HCT116 (cell line): ENCODE measurements at regions not wholly inside any gene's neighbourhood (a gene's known extent, or its start where the extent isn't known, plus 50 kb on each side); places are given as distances from the start of the nearest gene placed in this dataset.

Experiments used
- ATAC-seq: fragments of 200-7000 bp; cut with Tn5 transposase; 2 replicates; pipeline ENCODE4 v1.9.1; 2020; ENCODE audit warnings: mild to moderate bottlenecking, moderate library complexity
- BruUV-seq: library from RNA; stranded (reverse); fragments of 400-500 nt; replicated peaks from 2 replicates; lab custom pipeline; 2021; lab: Mats Ljungman, UMichigan
- CTCF ChIA-PET: fragments of 300-600 bp; sonication (Branson Sonifier 250); formaldehyde crosslinking; loops from one replicate; lab custom pipeline; 2021; ENCODE audit warnings: antibody characterized with exemption; lab: Charles Lee
- POLR2A ChIA-PET: fragments of 300-600, 350-600 bp; sonication (Branson Sonifier 250); formaldehyde crosslinking; loops from one replicate; lab custom pipeline; 2021; ENCODE audit warnings: antibody characterized with exemption; lab: Charles Lee
- RAD21 ChIA-PET, 2 experiments: fragments of 300-600 bp; sonication (Branson Sonifier 250); formaldehyde crosslinking; loops; one replicate each; lab custom pipeline; 2023; ENCODE audit warnings: low total read pairs in 2 of 2; ENCODE audit not compliant: uncharacterized antibody in 2 of 2, unreplicated experiment in 2 of 2, low non-redundant PET in 1 of 2; lab: Charles Lee
- DNase-seq: peaks from one replicate; pipeline ENCODE4 v3.0.0-alpha.2; 2010; ENCODE audit warnings: low read depth, low spot score
- H2AFZ ChIP-seq: fragments of 200-600 bp; shearing (Covaris generic), sonication (generic); 2 replicates; pipeline ENCODE4 v1.6.1; 2017; ENCODE audit warnings: low read depth, mixed run types, mixed read lengths, antibody characterized with exemption, low read length; ENCODE audit not compliant: poor library complexity, severe bottlenecking
- H3K27ac ChIP-seq: 2 replicates; pipeline ENCODE4 v1.5.1; 2012; ENCODE audit warnings: low read depth, low read length
- H3K27me3 ChIP-seq: fragments of 200-600 bp; sonication (generic); 2 replicates; pipeline ENCODE4 v1.6.1; 2016; ENCODE audit warnings: mixed run types, low read length, mixed read lengths; ENCODE audit not compliant: insufficient read depth
- H3K36me3 ChIP-seq, 2 experiments: fragments of 200-500 bp in 1 of 2; fragments of 200-600 bp in 1 of 2; sonication (Bioruptor generic) in 1 of 2; sonication (generic) in 1 of 2; 2 replicates each; pipeline versions ENCODE4 v1.5.1 to v1.6.1; 2014 to 2016; ENCODE audit warnings: low read length in 2 of 2, inconsistent platforms in 1 of 2, mixed read lengths in 1 of 2, mixed run types in 1 of 2; ENCODE audit not compliant: insufficient read depth in 2 of 2, control insufficient read depth in 1 of 2
- H3K4me1 ChIP-seq, 2 experiments: fragments of 200-600 bp in 1 of 2; sonication (generic) in 1 of 2; 2 replicates each; pipeline versions ENCODE4 v1.5.1 to v1.6.1; 2012 to 2017; ENCODE audit warnings: low read length in 2 of 2, inconsistent platforms in 1 of 2, mild to moderate bottlenecking in 1 of 2, mixed read lengths in 1 of 2, mixed run types in 1 of 2, moderate library complexity in 1 of 2; ENCODE audit not compliant: insufficient read depth in 2 of 2, control insufficient read depth in 1 of 2
- H3K4me2 ChIP-seq: fragments of 200-600 bp; sonication (generic); 2 replicates; pipeline ENCODE4 v1.6.1; 2017; ENCODE audit warnings: mixed run types, low read length, mixed read lengths
- H3K4me3 ChIP-seq, 2 experiments: fragments of 200-600 bp in 1 of 2; sonication (generic) in 1 of 2; replicated peaks in 1 of 2; 2 replicates each; pipeline ENCODE4 v1.5.1; 2011 to 2016; ENCODE audit warnings: low read length in 2 of 2, control low read depth in 1 of 2, low read depth in 1 of 2, mild to moderate bottlenecking in 1 of 2, mixed read lengths in 1 of 2, mixed run types in 1 of 2
- H3K79me2 ChIP-seq: fragments of 200-600 bp; sonication (generic); 2 replicates; pipeline ENCODE4 v1.6.1; 2017; ENCODE audit warnings: mild to moderate bottlenecking, mixed run types, low read length, moderate library complexity, mixed read lengths; ENCODE audit not compliant: insufficient read depth
- H3K9ac ChIP-seq: fragments of 200-600 bp; sonication (generic); 2 replicates; pipeline ENCODE4 v1.6.1; 2016; ENCODE audit warnings: low read length, mixed read lengths
- H3K9me2 ChIP-seq: fragments of 200-600 bp; sonication (generic), shearing (Covaris generic); 2 replicates; pipeline ENCODE4 v1.6.1; 2017; ENCODE audit warnings: mixed run types, mild to moderate bottlenecking, moderate library complexity; ENCODE audit not compliant: insufficient read depth
- H3K9me3 ChIP-seq, 2 experiments: fragments of 200-500 bp in 1 of 2; fragments of 200-600 bp in 1 of 2; sonication (Bioruptor generic) in 1 of 2; sonication (generic) in 1 of 2; 2 replicates each; pipeline ENCODE4 v1.6.1; 2014 to 2017; ENCODE audit warnings: low read length in 2 of 2, mixed read lengths in 2 of 2, inconsistent platforms in 1 of 2, low read depth in 1 of 2, mild to moderate bottlenecking in 1 of 2, mixed run types in 1 of 2, moderate library complexity in 1 of 2; ENCODE audit not compliant: control insufficient read depth in 1 of 2, insufficient read depth in 1 of 2
- H4K20me1 ChIP-seq: fragments of 200-600 bp; sonication (generic), shearing (Covaris generic); 2 replicates; pipeline ENCODE4 v1.6.1; 2017; ENCODE audit warnings: mixed run types, mild to moderate bottlenecking, moderate library complexity; ENCODE audit not compliant: insufficient read depth
- ATF3 ChIP-seq: IDR thresholded peaks from 2 replicates; pipeline ENCODE4 v1.6.1; 2012
- CBX3 ChIP-seq: IDR thresholded peaks from 2 replicates; pipeline ENCODE4 v1.6.1; 2012; ENCODE audit warnings: low read depth
- CEBPB ChIP-seq: IDR thresholded peaks from 2 replicates; pipeline ENCODE4 v1.6.1; 2012; ENCODE audit warnings: low read depth
- EGR1 ChIP-seq: IDR thresholded peaks from 2 replicates; pipeline ENCODE4 v1.6.1; 2012; ENCODE audit warnings: low read depth
- ELF1 ChIP-seq: IDR thresholded peaks from 2 replicates; pipeline ENCODE4 v1.6.1; 2012; ENCODE audit warnings: low read depth, borderline replicate concordance
- EZH2 ChIP-seq: fragments of 200-600 bp; sonication (generic); IDR thresholded peaks from 2 replicates; pipeline ENCODE4 v1.6.1; 2017; ENCODE audit warnings: antibody characterized with exemption, mixed run types
- EZH2phosphoT487 ChIP-seq: fragments of 200-600 bp; IDR thresholded peaks from 2 replicates; pipeline ENCODE4 v1.6.1; 2018; ENCODE audit warnings: antibody characterized with exemption, borderline replicate concordance
- FOSL1 ChIP-seq: IDR thresholded peaks from 2 replicates; pipeline ENCODE4 v1.6.1; 2012; ENCODE audit warnings: low read depth
- JUND ChIP-seq: IDR thresholded peaks from 2 replicates; pipeline ENCODE4 v1.6.1; 2012
- POLR2A ChIP-seq: IDR thresholded peaks from 2 replicates; pipeline ENCODE4 v1.7.0; 2011; ENCODE audit warnings: borderline replicate concordance; ENCODE audit not compliant: insufficient read depth, insufficient read length; ENCODE audit errors: extremely low read depth
- RAD21 ChIP-seq: IDR thresholded peaks from 2 replicates; pipeline ENCODE4 v1.6.1; 2012; ENCODE audit warnings: low read depth, mild to moderate bottlenecking
- SIN3A ChIP-seq: IDR thresholded peaks from 2 replicates; pipeline ENCODE4 v1.6.1; 2012; ENCODE audit warnings: low read depth
- SP1 ChIP-seq: IDR thresholded peaks from 2 replicates; pipeline ENCODE4 v1.6.1; 2012; ENCODE audit warnings: low read depth
- SRF ChIP-seq: IDR thresholded peaks from 2 replicates; pipeline ENCODE4 v1.6.1; 2012; ENCODE audit warnings: low read depth
- TCF7L2 ChIP-seq: IDR thresholded peaks from 2 replicates; pipeline ENCODE4 v1.7.0; 2011; ENCODE audit warnings: borderline replicate concordance, inconsistent platforms; ENCODE audit not compliant: insufficient read depth, insufficient read length; ENCODE audit errors: extremely low read depth
- YY1 ChIP-seq: IDR thresholded peaks from 2 replicates; pipeline ENCODE4 v1.6.1; 2011; ENCODE audit warnings: low read length, low read depth, moderate library complexity, mild to moderate bottlenecking; ENCODE audit not compliant: insufficient replicate concordance; ENCODE audit errors: extremely low read depth
- ZFX ChIP-seq: fragments of 450-650 bp; IDR thresholded peaks from 2 replicates; pipeline ENCODE4 v1.6.1; 2017
- ZNF274 ChIP-seq: fragments of 200-500 bp; sonication (Bioruptor generic); IDR thresholded peaks from 2 replicates; pipeline ENCODE4 v1.6.1; 2014; ENCODE audit warnings: mild to moderate bottlenecking, low read depth, low read length, inconsistent platforms
- intact Hi-C: fragments of 100-400 bp; cut with micrococcal nuclease; formaldehyde crosslinking; loops from 2 replicates; pipeline ENCODE4 v1.10.0; 2022
- TF ChIP-seq, protein P1 (sequence below): IDR thresholded peaks from 2 replicates; pipeline ENCODE4 v1.6.1; 2011; ENCODE audit warnings: mild to moderate bottlenecking, low read length, moderate library complexity; ENCODE audit not compliant: insufficient replicate concordance; ENCODE audit errors: extremely low read depth
- TF ChIP-seq, protein P2 (sequence below): IDR thresholded peaks from 2 replicates; pipeline ENCODE4 v1.6.1; 2012; ENCODE audit warnings: low read depth
- TF ChIP-seq, protein P3 (sequence below): IDR thresholded peaks from 2 replicates; pipeline ENCODE4 v1.6.1; 2012

DNA sequence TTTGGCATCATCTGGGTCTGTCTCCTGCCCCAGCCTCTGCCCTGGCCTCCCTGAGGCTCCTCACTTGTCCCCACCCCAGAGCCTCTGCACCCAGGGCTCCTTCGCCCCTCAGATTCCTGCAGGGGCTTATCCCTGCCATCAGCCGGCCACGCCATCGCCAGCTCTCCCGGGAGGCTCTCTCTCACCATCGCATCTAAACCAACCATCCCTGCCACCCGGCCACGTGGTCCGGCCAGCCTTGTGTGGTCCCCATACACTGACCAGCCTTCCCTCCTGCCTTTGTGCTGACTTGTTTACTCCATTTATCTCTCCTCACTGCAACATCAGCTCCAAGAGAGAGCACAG lies 134.3 kb upstream of the IQSEC1 start (continued):
- TF ChIP-seq POLR2A: no peak
- no peak for TF ChIP-seq CEBPB
- TF ChIP-seq, protein P1, sequence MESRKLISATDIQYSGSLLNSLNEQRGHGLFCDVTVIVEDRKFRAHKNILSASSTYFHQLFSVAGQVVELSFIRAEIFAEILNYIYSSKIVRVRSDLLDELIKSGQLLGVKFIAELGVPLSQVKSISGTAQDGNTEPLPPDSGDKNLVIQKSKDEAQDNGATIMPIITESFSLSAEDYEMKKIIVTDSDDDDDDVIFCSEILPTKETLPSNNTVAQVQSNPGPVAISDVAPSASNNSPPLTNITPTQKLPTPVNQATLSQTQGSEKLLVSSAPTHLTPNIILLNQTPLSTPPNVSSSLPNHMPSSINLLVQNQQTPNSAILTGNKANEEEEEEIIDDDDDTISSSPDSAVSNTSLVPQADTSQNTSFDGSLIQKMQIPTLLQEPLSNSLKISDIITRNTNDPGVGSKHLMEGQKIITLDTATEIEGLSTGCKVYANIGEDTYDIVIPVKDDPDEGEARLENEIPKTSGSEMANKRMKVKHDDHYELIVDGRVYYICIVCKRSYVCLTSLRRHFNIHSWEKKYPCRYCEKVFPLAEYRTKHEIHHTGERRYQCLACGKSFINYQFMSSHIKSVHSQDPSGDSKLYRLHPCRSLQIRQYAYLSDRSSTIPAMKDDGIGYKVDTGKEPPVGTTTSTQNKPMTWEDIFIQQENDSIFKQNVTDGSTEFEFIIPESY: no peak
- no peak for TF ChIP-seq SRF
- no peak for TF ChIP-seq ZNF274
- TF ChIP-seq EGR1: no peak

DNA sequence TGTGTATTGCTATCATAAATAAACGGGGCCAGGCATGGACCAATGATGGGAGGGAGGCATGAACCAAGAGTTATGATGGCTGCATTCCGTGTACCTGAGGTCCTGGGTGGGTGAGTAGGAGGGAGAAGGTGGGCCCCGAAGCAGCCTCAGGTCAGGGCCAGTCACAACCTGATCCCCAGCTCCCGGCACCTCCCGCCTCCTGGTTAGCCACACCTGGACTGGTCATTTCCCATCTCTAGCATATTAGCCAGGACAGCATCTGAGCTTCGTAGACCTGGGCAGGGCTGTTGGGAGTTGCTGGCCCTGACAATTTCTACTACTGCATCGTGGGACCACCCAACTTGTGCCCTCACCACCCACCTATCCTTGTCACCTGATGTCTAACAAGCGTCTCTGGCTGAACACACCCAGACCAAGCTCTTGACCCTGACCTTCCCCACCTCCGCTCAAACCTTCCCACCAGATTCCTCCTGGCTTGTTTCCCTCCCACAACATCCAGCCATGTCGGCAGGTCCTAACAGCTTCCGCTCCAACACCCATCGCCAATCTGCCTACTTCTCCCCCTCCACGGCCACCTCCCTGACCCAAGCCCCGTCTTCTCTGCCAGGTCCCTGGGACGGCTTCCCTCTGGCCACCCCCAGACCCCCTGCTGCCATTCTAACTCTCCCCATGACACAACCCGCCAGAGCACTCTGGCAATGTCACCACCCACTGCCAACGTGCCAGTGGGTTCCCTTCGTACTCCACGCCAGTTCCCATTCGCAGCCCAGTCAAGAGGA lies 133.8 kb upstream of the IQSEC1 start:
- no peak for DNase-seq
- CTCF ChIA-PET: interaction anchor here (1.4 kb wide), 1 partner anchor 115 kb away, joined by 4 read pairs; no protein-coding TSS in a partner anchor
- intact Hi-C loops: no loop called here

More for the DNA sequence above, 133.8 kb upstream of the IQSEC1 start:
- no peaks in the 10 kb centered on the region for H4K20me1 ChIP-seq
- peaks cover 6% of the 10 kb centered on the region; the same call in 1 of the 2 replicates for H3K27me3 ChIP-seq
- no peaks in the 10 kb centered on the region for H3K79me2 ChIP-seq
- no peak overlapping the region for H3K4me2 ChIP-seq
- RAD21 ChIA-PET: no interaction called here
- H3K9ac ChIP-seq: no peak overlapping the region
- no peak for TF ChIP-seq ZFX
- no peak for TF ChIP-seq EGR1
- TF ChIP-seq, protein P2, sequence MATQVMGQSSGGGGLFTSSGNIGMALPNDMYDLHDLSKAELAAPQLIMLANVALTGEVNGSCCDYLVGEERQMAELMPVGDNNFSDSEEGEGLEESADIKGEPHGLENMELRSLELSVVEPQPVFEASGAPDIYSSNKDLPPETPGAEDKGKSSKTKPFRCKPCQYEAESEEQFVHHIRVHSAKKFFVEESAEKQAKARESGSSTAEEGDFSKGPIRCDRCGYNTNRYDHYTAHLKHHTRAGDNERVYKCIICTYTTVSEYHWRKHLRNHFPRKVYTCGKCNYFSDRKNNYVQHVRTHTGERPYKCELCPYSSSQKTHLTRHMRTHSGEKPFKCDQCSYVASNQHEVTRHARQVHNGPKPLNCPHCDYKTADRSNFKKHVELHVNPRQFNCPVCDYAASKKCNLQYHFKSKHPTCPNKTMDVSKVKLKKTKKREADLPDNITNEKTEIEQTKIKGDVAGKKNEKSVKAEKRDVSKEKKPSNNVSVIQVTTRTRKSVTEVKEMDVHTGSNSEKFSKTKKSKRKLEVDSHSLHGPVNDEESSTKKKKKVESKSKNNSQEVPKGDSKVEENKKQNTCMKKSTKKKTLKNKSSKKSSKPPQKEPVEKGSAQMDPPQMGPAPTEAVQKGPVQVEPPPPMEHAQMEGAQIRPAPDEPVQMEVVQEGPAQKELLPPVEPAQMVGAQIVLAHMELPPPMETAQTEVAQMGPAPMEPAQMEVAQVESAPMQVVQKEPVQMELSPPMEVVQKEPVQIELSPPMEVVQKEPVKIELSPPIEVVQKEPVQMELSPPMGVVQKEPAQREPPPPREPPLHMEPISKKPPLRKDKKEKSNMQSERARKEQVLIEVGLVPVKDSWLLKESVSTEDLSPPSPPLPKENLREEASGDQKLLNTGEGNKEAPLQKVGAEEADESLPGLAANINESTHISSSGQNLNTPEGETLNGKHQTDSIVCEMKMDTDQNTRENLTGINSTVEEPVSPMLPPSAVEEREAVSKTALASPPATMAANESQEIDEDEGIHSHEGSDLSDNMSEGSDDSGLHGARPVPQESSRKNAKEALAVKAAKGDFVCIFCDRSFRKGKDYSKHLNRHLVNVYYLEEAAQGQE: no peak
- TF ChIP-seq YY1: no peak
- TF ChIP-seq EZH2: no peak
- TF ChIP-seq ATF3: no peak
- TF ChIP-seq, protein P3, sequence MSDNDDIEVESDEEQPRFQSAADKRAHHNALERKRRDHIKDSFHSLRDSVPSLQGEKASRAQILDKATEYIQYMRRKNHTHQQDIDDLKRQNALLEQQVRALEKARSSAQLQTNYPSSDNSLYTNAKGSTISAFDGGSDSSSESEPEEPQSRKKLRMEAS: no peak
- no peak for TF ChIP-seq ZNF274
- no peak for TF ChIP-seq CEBPB
- no peak for TF ChIP-seq FOSL1
- TF ChIP-seq RAD21: no peak
- no peak for TF ChIP-seq SIN3A
- TF ChIP-seq EZH2phosphoT487: no peak
- no peak for TF ChIP-seq CBX3
- TF ChIP-seq TCF7L2: no peak
- no peak for TF ChIP-seq SRF
- TF ChIP-seq ELF1: no peak
- TF ChIP-seq JUND: no peak
- TF ChIP-seq SP1: no peak
- H3K9me3 ChIP-seq: no peaks in the 10 kb centered on the region
- no peaks in the 10 kb centered on the region for H3K4me1 ChIP-seq
- no peaks in the 10 kb centered on the region for H3K36me3 ChIP-seq
- no peak overlapping the region for H3K27ac ChIP-seq
- POLR2A ChIA-PET: no interaction called here
- ATAC-seq: no peak
- no peaks in the 10 kb centered on the region for H3K9me2 ChIP-seq
- no TSS peak for BruUV-seq
- no peak overlapping the region for H3K4me3 ChIP-seq
- no peak overlapping the region for H2AFZ ChIP-seq
